Suppressor macrophage treated with lipopolysaccharide for 1 hour (primary cell): ENCODE measurements at regions not wholly inside any gene's neighbourhood (a gene's known extent, or its start where the extent isn't known, plus 50 kb on each side); places are given as distances from the start of the nearest gene placed in this dataset.
"Not testable (repeated sequence)": the region's sequence is repeated elsewhere in the genome, so short reads cannot be mapped to it uniquely, and the experiment has no call there.

Experiments
- DNase-seq, 3 donors: peaks; one replicate each; pipeline ENCODE4 v3.0.0-alpha.2; 2020 to 2022

DNA sequence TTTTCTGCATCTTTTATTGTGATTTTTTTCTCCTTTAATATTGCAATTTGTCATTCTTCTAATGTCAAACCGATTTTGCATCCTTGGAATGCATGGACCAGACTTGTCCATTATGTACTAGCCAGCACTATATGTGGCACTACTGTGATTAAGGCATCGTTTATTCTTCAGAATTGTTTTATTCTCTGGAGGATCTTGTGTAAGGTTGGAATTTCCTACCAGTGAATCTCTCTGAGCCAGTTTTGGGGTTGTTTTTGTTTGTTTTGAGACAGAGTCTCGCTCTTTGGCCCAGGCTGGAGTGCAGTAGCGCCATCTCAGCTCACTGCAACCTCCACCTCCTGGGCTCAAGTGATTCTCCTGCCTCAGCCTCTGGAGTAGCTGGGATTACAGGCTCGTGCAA, 58.5 kb downstream of the IGLL5 start:
- DNase-seq: peak in 2 of 3 donors; percentile 42 to 49

DNA sequence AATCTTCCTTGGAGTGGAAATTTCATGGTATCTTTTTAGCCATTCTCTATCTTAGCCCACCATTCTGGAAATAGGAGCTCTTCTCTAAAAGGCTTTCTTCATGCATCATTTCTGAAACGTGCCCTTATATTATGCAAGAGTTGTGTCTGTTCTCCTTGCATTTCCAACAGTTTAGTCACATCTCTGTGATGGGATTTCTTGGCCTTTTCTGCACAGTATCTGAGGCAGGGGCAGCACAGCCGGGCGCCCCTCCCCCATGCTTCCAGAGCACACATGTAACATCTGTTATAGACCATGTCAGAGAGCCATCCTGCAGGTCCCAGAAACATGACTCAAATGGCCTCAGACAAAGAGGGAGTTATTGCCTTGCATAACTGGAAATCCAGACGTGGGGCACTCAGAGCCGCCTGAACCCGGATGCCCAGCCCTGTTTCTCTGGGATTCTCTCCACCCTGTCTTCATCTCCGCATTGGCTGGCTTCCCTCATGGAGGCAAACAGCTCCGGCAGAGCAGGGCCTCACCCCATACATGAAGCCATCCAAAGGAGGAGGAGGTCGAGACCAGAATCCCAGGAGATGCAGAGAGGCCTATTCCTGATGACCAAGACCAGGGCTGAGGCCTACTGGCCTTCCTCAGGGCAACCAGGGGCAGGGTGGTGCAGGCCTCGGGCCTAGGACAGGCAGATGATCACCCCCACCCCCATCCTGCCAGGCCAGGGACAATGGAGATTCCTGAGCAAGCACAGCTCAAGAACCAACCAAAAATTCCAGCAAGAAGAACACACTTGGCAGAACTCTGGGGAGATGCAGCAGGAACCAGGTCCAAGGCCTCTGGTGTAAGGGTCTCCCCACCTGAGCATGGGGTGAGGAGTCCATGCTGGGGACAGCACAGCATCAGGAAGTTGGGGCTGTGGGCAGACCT, 61.3 kb downstream of the IGLL5 start:
- peak in 1 of 3 donors; percentile 21 for DNase-seq

DNA sequence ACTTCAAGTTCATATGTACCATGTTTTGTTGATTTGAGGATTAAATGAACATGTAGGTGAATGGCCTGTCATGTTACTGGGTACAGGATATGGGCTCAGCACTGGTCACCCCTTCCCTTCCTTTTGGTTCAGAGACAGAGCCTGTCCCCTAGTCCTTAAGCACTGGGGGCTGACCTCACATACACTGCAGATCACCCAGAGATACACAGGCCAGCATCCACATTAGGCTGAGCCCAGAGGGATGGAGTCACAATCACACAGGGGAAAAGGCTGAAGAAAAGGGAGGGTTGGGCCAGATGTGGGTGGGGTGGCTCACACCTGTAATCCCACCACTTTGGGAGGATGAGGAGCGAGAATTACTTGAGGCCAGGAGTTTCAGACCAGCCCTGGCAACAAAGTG, 62.3 kb downstream of the IGLL5 start:
- no peak for DNase-seq

DNA sequence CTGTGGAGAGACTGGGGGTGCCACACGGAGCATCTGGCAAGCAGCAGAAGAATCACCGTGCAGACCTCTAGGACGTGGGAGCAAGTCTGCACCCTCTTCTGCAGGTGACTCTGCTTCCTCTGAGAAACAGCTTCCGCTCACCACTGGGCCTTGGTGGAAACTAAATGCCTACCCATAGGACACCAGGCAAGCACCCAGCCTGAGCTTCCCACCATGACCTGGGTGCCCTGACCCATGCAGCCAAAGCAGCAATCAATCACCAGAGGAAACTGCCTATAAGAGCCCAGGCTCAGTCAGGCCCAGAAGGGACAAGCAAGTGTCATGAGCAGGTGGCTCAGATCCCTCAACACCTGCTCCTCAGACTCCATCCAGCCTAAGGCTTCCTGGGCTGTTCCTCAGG, 63.4 kb downstream of the IGLL5 start:
- DNase-seq: no peak

DNA sequence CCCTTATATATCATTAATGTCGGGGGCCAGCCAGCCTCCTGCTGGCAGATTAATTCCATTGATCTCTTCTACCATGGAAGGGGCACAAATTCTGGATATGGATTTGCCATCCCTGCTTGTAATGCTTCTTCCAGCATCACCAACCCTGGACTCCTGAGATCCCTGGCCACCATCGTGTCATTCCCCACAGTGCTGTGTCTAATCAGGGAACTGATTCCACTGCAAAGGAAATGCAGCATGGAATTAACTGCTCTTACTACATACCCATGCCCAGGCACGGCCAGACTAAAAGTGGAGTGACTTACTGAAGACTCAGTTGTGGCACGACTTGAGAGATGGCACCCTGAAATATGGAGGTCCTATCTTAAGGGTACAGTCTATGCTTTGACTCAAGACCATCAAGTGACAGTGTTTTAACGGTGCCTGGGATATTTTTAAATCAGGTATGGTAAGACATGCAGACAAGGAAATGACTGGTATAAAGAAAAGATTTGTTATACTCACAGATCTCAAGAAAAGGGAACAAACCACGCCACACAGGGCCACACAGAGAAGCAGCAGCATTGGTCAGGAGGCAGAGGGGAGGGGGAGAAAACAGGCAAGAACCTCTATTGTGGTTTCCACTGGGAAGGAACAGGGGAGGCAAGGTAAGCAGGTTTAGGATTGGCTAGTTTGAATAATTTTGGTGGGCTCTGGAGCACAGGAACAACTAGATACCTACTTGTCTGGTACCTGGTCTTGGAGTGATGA, 65.1 kb downstream of the IGLL5 start:
- no peak for DNase-seq

DNA sequence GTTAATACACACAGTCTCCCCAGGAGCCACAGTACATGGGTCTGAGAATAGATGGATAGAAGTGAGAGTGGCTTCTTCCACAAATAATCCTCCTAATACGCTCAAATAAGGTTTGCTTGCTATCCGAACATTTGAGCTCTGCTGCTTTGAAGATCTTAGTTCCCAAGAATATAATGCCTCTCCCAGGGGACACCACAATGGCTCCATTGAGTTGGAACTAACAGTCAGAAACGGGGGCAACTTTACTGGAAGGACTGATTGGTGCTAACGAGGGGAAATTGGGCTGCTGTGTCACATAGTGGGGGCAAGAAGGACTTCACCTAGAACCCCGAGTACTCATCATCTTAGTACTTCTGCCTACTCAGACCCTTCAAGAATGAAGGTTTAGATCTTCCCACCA, 66.2 kb downstream of the IGLL5 start:
- DNase-seq: no peak

DNA sequence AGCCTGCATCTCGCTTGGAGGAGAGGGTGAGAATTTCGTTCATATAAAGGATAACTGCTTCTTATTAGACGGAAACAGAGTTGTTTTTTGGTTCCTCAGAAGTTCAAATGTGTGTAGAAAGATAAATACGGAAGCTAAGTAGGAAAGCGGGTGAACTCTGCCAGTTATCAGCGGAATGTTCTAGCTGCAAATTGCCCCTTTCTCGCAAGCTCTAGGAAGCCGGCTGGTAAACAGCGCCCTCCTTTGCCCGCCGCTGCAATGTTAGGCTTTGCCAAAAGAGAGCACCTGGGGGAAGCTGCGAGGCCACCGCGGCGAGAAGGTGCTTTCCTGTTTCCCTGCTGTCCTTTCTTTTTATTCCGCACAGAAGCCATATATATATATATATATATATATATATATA, 67.0 kb downstream of the IGLL5 start:
- DNase-seq: peak; percentile 35 to 57 (median 41)

DNA sequence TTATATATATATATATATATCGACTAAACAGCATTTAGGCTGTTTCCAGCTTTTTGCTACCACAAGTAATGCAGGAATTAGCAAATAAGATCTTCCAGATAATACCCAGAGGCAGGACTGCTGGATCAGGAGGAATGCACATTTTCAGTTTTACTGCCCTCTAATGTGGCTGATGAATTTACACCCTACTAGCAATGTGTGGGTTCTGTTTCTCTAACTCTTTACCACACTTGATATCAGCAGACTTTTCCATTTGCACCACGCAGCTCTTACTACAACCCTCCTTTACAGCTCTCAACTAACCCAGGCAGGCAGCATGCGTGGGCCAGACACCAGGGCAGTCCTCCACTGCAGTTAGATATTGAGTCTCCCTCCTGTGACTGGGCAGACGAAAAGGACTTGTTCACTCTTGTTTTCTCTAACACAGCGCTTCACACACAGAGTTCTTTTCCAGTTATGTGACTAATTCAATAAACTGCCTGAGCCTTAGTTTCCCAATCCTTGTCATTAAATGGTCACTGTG, 67.7 kb downstream of the IGLL5 start:
- DNase-seq: no peak

DNA sequence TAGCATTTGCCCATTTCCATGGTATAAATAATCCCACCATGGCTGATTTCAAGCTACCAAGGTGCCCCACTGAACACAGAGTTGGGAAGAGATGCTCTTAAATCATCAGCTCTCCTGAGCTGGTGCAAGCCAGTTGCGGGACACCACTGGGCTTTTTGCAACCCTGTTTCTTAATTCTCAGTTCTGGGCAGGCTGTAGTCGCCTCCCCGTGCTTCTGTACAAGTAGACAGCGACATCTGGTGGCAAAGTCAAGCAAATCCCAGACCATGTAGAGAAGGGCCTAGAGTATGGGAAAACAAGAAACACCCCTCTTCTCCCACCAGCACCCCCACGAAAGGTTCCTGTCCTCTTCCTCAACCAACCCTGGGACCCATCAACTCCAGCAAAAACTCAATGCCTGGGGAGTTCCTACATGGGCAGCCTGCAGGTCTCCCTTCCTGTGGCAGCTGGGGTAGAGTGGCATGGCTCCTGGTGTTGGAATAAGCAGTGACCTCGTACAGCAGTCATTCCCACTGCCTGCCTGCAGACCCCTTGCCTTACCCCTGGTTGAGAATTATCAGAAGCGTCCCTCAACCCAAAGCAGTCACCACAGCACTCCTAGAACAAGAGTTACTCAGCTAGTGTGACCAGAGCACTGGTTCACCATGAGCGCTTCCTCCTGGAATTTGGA, 68.4 kb downstream of the IGLL5 start:
- DNase-seq: peak; percentile 80 to 90 (median 83)

DNA sequence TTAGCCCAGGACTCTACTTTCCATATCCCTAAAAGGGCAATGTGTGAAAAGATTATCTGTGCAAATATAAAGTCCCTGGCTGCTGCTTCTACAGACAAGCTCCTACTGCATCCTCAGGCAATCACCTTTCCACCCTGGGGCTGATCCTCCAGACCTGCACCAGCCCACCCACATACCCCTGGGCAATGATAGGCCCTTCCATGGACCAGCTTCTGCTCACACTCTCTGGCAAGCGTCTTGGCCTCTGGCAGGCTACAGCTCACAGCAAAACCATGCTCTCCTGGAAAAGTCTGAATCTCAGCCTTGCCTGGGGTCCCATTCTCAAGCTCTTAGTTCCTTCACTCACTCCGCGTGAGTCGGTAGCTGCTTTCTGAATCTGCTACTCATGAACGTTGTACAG, 69.5 kb downstream of the IGLL5 start:
- DNase-seq: no peak

DNA sequence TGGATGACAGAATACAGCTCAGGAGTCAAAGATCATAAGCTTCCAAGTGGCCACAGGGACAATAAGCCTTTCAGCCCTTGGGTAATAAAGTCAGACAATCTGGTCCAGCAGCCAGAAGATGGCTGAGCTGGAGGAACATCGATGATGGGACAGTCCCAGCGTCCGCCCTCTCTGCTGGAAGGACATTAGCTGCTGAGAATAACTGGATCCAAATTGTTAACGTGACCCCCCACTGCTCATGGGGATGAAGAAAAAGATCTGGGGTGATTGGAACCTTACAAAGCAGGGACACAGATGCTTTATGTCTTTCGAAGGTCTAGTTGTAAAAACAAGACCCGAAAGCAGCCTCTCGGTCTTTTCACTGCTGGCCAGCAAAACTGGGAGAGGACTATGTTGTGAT, 71.0 kb downstream of the IGLL5 start:
- DNase-seq: no peak

DNA sequence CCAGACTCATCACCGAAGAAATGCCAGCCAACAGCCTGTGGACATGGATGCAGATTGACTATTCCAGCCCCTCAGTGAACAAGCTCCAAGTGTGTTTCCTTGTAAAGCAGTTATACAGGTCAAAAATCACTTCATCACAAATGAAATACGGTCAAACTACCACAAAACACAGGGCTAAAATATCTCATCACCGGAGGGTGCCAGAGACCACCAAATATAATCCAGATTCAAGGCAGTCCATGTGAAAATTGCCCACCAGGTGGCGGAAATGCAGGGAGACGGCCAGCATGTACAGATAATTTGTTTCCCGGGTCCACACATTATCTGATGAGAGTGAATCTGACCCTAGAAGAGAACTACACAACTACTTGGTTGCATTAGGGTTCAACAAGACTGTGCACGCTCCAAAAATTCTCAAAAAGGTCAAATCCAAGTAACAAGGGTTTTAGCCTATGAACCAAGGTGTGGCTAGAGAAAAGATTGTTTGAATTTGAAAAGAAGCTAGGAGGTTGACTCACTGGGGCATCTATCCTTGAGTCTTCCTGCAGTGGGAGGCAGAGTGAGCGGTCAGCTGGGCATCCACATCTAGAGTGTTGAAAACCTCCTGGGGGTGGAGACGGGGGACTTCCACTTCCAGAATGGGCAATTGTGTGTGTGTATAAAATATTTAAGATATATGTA, 71.7 kb downstream of the IGLL5 start:
- DNase-seq: peak; percentile 72 to 87 (median 74)

DNA sequence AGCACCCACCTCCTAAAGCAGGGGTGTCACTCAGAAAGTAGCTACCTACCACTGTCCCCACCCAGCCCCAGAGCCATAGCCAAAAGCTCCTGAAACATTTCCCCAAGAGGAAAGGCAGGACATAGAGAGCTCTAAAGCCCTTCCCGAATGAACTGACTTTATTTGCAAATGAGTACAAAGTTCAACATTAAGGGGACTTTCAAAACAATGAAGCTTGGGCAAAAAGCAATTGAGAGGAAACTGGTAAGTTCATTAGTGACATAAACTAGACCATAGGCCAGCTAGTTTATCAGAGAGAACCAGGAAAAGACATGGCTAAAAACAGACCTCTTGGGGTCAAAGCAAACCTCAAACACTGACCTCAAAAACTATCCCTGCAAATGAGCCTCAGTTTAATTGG, 72.7 kb downstream of the IGLL5 start:
- no peak for DNase-seq

DNA sequence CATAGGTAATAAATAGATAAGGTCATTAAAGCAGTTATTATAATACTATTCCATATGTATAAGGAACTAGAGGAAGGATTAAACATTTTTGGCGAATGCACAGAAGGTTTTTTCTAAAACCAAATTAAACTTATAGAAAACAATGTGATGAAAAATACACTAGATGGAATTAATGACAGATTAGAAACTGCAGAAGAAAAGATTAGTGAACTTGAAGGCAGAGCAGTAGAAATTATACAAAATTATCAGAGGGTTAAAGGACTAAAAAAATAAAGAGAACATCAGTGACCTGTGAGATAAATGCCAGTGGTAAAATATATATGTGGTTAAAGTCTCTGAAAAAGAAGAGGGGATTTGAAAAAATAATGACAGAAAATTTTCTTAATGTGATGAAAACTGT, 74.0 kb downstream of the IGLL5 start:
- no peak for DNase-seq

DNA sequence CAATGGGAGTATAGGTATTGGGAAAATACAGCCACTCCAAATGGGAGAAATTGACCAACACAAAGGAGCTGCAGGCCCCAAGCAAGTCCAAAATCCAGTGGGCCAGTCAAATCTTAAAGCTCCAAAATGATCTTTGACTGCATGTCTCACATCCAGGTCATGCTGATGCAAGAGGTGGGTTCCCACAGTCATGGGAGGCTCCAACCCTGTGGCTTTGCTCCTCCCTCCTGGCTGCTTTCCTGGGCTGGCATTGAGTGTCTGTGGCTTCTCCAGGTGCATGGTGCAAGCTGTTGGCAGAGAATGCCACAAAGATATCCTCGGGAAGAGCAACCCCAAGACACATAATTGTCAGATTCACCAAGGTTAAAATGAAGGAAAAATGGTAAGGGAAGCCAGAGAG, 80.8 kb downstream of the IGLL5 start:
- no peak for DNase-seq

DNA sequence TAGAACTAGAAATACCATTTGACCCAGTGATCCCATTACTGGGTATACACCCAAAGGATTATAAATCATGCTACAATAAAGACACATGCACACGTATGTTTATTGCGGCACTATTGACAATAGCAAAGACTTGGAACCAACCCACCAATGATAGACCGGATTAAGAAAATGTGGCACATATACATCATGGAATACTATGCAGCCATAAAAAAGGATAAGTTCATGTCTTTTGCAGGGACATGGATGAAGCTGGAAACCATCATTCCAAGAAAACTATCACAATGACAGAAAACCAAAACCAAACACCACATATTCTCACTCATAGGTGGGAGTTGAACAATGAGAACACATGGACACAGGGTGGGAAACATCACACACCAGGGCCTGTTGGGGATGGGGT, 85.0 kb downstream of the IGLL5 start:
- DNase-seq: not testable (repeated sequence)

DNA sequence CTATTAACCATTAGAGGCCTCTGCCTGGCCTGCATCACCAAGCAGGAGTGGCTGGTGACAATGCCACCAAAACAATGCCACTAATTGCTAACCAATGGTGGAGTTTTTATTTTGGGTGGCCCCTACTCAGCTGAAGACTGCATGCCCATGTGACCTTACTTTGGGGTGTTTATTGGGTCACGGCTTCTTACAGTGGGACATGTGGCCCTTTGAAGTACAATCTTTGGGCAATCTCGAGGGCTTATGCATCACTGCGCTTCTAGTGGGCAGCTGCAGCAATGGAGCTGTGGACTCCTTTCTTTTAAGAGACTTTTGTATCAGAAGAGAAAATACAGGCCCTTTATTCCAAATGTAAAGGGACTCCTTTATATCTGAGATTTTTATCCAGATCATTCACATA, 85.7 kb downstream of the IGLL5 start:
- no peak for DNase-seq

DNA sequence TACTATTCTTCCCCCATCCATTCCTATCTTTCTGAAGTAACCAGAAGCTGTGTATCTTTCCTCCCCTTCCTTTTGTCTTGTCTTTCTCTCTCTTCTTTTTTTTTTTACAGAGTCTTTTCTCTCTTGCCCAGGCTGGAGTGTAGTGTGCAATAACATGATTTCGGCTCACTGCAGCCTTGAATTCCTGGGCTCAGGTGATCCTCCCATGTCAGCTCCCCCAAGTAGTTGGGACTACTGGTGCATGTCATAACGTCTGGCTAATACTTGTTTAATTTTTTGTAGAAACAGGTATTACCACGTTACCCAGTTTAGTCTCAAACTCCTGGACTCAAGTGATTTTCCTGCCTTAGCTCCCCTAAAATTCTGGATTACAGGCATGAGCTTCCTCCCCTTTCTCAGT, 86.5 kb downstream of the IGLL5 start:
- no peak for DNase-seq

DNA sequence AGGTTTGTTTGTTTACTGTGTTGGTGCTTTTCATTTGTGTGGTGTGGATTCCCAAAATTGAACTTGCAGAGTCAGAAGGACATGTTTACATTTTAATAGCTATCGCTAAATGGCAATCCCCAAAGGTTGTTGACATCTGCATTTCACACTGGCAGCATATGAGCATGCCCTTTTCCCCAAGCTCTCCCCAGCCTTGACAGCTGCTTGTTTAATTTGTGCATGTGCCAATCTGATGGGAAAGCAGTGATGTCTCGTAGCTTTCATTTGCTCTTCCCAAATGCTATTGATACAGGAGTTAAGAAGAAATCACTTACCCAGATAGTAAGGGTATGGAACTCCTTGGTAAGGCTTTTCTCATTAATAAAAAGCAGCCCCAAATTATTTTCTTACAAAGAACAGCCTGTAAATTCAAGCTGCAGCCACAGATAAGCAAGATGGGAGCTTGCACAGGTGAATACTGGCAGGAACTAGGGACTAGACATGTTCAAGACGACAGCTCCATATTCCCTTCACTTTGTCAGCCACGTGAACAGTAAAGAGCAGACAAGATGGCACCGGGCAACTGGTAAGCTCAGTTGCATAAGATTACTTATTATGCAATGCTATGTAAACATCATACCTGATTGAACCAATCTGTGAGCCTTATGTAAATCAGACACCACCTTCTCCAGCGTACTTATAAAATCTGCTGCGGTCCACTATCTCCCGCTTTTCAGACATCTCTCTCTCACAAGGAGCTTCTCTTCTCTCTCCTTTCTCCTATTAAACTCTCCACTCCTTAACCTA, 87.4 kb downstream of the IGLL5 start:
- no peak for DNase-seq

DNA sequence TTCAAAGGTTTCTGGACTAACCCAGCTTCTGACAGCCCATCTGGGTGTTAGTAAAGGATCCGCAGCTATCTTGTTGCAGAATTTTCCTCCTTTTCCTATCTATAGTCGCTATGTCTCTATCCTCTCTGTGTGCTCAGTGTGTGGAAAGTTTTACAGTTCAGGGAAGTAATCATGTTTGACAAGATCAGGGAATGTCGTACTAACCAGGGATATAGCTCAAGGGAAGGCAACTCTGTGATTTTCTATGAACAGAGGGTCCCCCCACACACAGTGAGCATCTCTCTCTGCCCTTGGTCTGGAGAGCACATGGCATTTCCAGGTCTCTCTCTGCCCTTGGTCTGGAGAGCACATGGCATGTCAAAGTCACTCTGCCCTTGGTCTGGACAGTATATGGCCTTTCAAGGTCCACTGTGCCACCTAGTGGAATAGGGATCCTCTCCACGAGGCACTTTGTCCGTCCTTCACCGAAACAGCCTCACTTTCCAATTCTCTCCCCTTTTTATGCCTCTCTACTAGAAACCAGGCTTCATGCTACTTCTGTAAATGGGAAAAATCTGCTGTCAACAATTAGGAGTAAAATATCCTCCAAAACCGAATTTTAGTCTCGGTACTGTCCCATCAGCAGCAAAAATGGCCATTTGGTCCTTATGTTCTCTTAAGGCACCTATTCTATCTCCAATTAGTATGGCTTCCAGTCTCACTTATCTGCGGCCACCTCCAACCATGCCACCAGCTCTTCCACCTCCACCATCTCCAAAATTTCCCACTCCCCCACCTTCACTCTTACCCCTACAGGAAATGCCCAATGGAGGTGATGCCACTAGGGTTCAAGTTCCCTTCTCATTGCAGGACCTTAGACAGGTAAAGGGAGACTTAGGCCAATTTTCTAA, 88.7 kb downstream of the IGLL5 start:
- DNase-seq: no peak
